HG02798 (cell line): ENCODE measurements at regions not wholly inside any gene's neighbourhood (a gene's known extent, or its start where the extent isn't known, plus 50 kb on each side); places are given as distances from the start of the nearest gene placed in this dataset.
A peak's percentile ranks its signal among the peaks of the same experiment; 100 is the strongest.

Source experiments
- ATAC-seq: cut with Tn5 transposase; IDR thresholded peaks from one replicate; pipeline ENCODE4 v1.9.1; 2021; ENCODE audit warnings: mild to moderate bottlenecking; ENCODE audit not compliant: unreplicated experiment, poor library complexity

GRCh38 chr5:167585184-167585583 is 706.3 kb upstream of the WWC1 start:
- ATAC-seq: no peak

GRCh38 chr5:167587772-167588437 is 703.5 kb upstream of the WWC1 start:
- no peak for ATAC-seq

- no peak for ATAC-seq
Measured at GRCh38 chr5:167592114-167592513, 699.3 kb upstream of the WWC1 start.

- ATAC-seq: no peak
Measured at GRCh38 chr5:167593329-167594060, 698.0 kb upstream of the WWC1 start.

- no peak for ATAC-seq
Measured at GRCh38 chr5:167594061-167594435, 697.4 kb upstream of the WWC1 start.

- no peak for ATAC-seq
Measured at GRCh38 chr5:167594750-167595149, 696.7 kb upstream of the WWC1 start.

- no peak for ATAC-seq
Measured at GRCh38 chr5:167595196-167595595, 696.2 kb upstream of the WWC1 start.

- ATAC-seq: no peak
Measured at GRCh38 chr5:167598166-167598565, 693.3 kb upstream of the WWC1 start.

GRCh38 chr5:167602067-167602466 is 689.4 kb upstream of the WWC1 start:
- no peak for ATAC-seq

GRCh38 chr5:167603135-167603534 is 688.3 kb upstream of the WWC1 start:
- ATAC-seq: no peak

GRCh38 chr5:167608390-167609272 is 682.8 kb upstream of the WWC1 start:
- ATAC-seq: no peak

- peak; percentile 70 for ATAC-seq
Measured at GRCh38 chr5:167614294-167615021, 677.0 kb upstream of the WWC1 start.

GRCh38 chr5:167616043-167616890 is 675.2 kb upstream of the WWC1 start:
- ATAC-seq: no peak

- ATAC-seq: no peak
Measured at GRCh38 chr5:167623354-167623753, 668.1 kb upstream of the WWC1 start.

- ATAC-seq: no peak
Measured at GRCh38 chr5:167624053-167624452, 667.4 kb upstream of the WWC1 start.

- no peak for ATAC-seq
Measured at GRCh38 chr5:167626341-167627123, 664.9 kb upstream of the WWC1 start.

- no peak for ATAC-seq
Measured at GRCh38 chr5:167629634-167630033, 661.8 kb upstream of the WWC1 start.

- no peak for ATAC-seq
Measured at GRCh38 chr5:167631191-167631590, 660.3 kb upstream of the WWC1 start.

- ATAC-seq: no peak
Measured at GRCh38 chr5:167633114-167633513, 658.3 kb upstream of the WWC1 start.
